ENCODE measurements at regions not wholly inside any gene's neighbourhood (a gene's known extent, or its start where the extent isn't known, plus 50 kb on each side); places are given as distances from the start of the nearest gene placed in this dataset.

DNA sequence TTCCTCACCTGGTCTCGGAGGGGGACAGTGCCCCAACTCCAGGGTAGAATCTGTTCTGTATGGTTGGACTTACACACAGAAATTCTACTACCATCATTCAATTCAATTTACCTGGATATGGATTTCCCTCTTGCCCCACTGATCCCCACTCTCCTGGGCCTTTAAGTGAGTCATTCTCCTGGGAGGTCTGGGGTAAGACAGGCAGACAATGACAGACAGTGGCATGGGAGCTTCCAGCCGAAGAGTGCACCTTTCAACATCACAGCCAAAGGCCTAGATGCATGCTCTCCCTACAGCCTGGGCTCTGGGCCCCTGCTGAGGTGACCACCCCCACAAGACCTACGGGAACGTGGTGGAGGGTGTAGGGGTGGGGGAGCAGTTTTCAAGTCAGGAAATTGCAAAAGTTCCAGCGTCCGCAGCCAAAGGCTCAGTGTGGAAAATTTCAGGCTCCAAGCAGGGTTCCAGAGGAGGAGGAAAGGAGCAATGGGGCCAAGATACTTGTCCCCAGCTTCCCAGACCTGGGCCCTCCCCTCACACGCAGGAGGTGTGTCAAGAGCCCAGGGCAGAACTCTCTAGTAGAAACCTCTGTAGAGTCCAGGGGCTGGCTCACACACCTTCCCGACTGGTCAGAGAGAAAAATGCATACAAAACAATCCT is 296.4 kb downstream of the CYP26B1 start (continued):
- TF ChIP-seq TBL1XR1 (IDR thresholded peaks at IDR 0.05; ENCODE audit: low read depth, low read length), result no peak

DNA sequence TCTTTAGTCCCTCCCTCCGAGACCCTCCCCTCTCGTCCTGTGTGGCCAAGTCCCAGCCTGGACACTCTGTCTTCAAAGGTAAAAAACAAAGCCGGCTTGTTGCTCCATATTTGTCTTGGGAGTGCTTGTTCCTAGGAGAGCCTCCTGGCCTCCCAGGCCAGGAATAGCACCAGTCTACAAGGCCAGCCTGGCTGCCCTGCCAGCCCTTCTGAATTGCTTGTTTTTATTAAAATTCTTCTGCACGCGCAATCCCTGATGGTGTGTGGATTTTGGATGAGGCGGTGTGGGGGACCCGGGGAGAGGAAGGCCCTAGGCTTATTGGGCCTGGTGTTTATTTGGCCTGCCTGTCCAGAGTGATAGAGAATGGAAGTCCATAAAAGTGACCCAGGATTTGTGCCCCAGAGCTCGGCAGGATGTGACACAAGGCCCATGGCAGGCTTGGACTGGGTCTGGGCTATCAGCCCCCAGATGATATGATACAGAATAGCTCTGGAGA is 297.3 kb downstream of the CYP26B1 start:
- H3K79me2 ChIP-seq (ENCODE audit: control insufficient read depth, insufficient read depth, low read length), result no peaks in the 10 kb centered on the region
- ChIA-PET CTCF (no interaction called here), POLR2A (no interaction called here), RAD21 (ENCODE audit: unreplicated experiment) (no interaction called here), SMC1A (ENCODE audit: uncharacterized antibody, unreplicated experiment) (no interaction called here)
- no peak overlapping the region for H3K4me3 ChIP-seq
- no peaks in the 10 kb centered on the region for H3K4me1 ChIP-seq (ENCODE audit: control insufficient read depth, insufficient read depth, low read length)
- H3K27ac ChIP-seq (ENCODE audit: control insufficient read depth, insufficient read depth), result no peak overlapping the region
- DNase-seq (ENCODE audit: low read depth, low spot score) (no peak), ATAC-seq (no peak), FAIRE-seq (no peak)
- intact Hi-C loops (cut with micrococcal nuclease; ENCODE audit: unreplicated experiment) (no loop called here), in situ Hi-C loops (cut with MboI) (no loop called here)
- H4K20me1 ChIP-seq (ENCODE audit: control insufficient read depth, insufficient read depth), result no peaks in the 10 kb centered on the region
- no peaks in the 10 kb centered on the region for H3K9me3 ChIP-seq (replicated peaks; ENCODE audit: control insufficient read depth, insufficient read depth, low read length)
- H3K27me3 ChIP-seq (replicated peaks in 1 of 2; ENCODE audit: control insufficient read depth in 2 of 2, insufficient read depth in 2 of 2, low read length in 1 of 2), result peaks cover 0 to 2% of the 10 kb centered on the region in 2 experiments; a peak in 2 of 4 replicates
- H2AFZ ChIP-seq (ENCODE audit: control insufficient read depth, low read depth, low read length), result no peak overlapping the region
- WGBS (ENCODE audit: insufficient coverage, insufficient replicate concordance, low lambda C conversion rate, missing lambda C conversion rate), result 40% methylated on average over 8 of the region's 8 CpGs
- BruUV-seq (replicated peaks), result no TSS peak
- no peaks in the 10 kb centered on the region for H3K36me3 ChIP-seq (ENCODE audit: control insufficient read depth in 2 of 2, insufficient read depth in 2 of 2, low read length in 1 of 2)
- H3K9ac ChIP-seq (ENCODE audit: control insufficient read depth, insufficient read depth, low read length), result no peak overlapping the region
- H3K4me2 ChIP-seq (ENCODE audit: control insufficient read depth, insufficient read depth), result no peak overlapping the region
- TF ChIP-seq TCF12 (IDR thresholded peaks at IDR 0.05; ENCODE audit: low read depth, low read length), result no peak
- no peak for TF ChIP-seq ZZZ3 (IDR thresholded peaks at IDR 0.05; ENCODE audit: control insufficient read depth, insufficient read length, low read depth)
- no peak for TF ChIP-seq PAX5 (IDR thresholded peaks at IDR 0.05; ENCODE audit: borderline replicate concordance, low read depth, low read length)
- no peak for TF ChIP-seq EZH2 (IDR thresholded peaks at IDR 0.05; ENCODE audit: borderline replicate concordance, control insufficient read depth, low read depth, low read length)
- no peak for TF ChIP-seq HDAC2 (IDR thresholded peaks at IDR 0.05)
- no peak for TF ChIP-seq SREBF2 (IDR thresholded peaks at IDR 0.05; ENCODE audit: low read length)
- no peak for TF ChIP-seq EP300 (IDR thresholded peaks at IDR 0.05; ENCODE audit: borderline replicate concordance in 1 of 2, control insufficient read depth in 1 of 2, low read depth in 2 of 2, low read length in 2 of 2)
- no peak for TF ChIP-seq MEF2A (IDR thresholded peaks at IDR 0.05; ENCODE audit: insufficient read depth, low read depth, low read length)
- TF ChIP-seq POLR2AphosphoS2 (IDR thresholded peaks at IDR 0.05; ENCODE audit: low read depth, low read length), result no peak
- TF ChIP-seq, protein P1, sequence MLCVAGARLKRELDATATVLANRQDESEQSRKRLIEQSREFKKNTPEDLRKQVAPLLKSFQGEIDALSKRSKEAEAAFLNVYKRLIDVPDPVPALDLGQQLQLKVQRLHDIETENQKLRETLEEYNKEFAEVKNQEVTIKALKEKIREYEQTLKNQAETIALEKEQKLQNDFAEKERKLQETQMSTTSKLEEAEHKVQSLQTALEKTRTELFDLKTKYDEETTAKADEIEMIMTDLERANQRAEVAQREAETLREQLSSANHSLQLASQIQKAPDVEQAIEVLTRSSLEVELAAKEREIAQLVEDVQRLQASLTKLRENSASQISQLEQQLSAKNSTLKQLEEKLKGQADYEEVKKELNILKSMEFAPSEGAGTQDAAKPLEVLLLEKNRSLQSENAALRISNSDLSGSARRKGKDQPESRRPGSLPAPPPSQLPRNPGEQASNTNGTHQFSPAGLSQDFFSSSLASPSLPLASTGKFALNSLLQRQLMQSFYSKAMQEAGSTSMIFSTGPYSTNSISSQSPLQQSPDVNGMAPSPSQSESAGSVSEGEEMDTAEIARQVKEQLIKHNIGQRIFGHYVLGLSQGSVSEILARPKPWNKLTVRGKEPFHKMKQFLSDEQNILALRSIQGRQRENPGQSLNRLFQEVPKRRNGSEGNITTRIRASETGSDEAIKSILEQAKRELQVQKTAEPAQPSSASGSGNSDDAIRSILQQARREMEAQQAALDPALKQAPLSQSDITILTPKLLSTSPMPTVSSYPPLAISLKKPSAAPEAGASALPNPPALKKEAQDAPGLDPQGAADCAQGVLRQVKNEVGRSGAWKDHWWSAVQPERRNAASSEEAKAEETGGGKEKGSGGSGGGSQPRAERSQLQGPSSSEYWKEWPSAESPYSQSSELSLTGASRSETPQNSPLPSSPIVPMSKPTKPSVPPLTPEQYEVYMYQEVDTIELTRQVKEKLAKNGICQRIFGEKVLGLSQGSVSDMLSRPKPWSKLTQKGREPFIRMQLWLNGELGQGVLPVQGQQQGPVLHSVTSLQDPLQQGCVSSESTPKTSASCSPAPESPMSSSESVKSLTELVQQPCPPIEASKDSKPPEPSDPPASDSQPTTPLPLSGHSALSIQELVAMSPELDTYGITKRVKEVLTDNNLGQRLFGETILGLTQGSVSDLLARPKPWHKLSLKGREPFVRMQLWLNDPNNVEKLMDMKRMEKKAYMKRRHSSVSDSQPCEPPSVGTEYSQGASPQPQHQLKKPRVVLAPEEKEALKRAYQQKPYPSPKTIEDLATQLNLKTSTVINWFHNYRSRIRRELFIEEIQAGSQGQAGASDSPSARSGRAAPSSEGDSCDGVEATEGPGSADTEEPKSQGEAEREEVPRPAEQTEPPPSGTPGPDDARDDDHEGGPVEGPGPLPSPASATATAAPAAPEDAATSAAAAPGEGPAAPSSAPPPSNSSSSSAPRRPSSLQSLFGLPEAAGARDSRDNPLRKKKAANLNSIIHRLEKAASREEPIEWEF (IDR thresholded peaks at IDR 0.05; ENCODE audit: insufficient replicate concordance, low read depth, low read length), result no peak
- no peak for TF ChIP-seq CHD1 (IDR thresholded peaks at IDR 0.05; ENCODE audit: low read depth, low read length)
- no peak for TF ChIP-seq STAT1 (conservative IDR thresholded peaks at IDR 0.05)
- no peak for TF ChIP-seq NFYB (IDR thresholded peaks at IDR 0.05; ENCODE audit: insufficient read depth, low read depth, low read length)
- no peak for TF ChIP-seq YBX1 (IDR thresholded peaks at IDR 0.05)
- TF ChIP-seq NFYA (IDR thresholded peaks at IDR 0.05; ENCODE audit: borderline replicate concordance, low read depth, low read length), result no peak
- TF ChIP-seq IRF4 (IDR thresholded peaks at IDR 0.05; ENCODE audit: low read depth, low read length), result no peak
- no peak for TF ChIP-seq RB1 (IDR thresholded peaks at IDR 0.05; ENCODE audit: borderline replicate concordance)

Measured in GM12878 (cell line).